HG03103 (cell line): ENCODE measurements at regions not wholly inside any gene's neighbourhood (a gene's known extent, or its start where the extent isn't known, plus 50 kb on each side); places are given as distances from the start of the nearest gene placed in this dataset.

Experiments used
- ATAC-seq: cut with Tn5 transposase; IDR thresholded peaks from one replicate; pipeline ENCODE4 v1.9.1; 2021; ENCODE audit warnings: low read depth; ENCODE audit not compliant: unreplicated experiment

GRCh38 chr2:898319-898718, 52.3 kb upstream of the SNTG2 start:
- no peak for ATAC-seq

- ATAC-seq = no peak
Observed at GRCh38 chr2:897091-897490, 53.6 kb upstream of the SNTG2 start.

GRCh38 chr2:893311-893710, 57.3 kb upstream of the SNTG2 start:
- ATAC-seq = no peak

- ATAC-seq = no peak
Observed at GRCh38 chr2:892892-893291, 57.8 kb upstream of the SNTG2 start.

GRCh38 chr2:892401-892800, 58.2 kb upstream of the SNTG2 start:
- ATAC-seq = no peak

GRCh38 chr2:891734-892133, 58.9 kb upstream of the SNTG2 start:
- ATAC-seq = no peak

- ATAC-seq = no peak
Observed at GRCh38 chr2:890791-891190, 59.9 kb upstream of the SNTG2 start.

- no peak for ATAC-seq
Observed at GRCh38 chr2:890214-890613, 60.4 kb upstream of the SNTG2 start.

- ATAC-seq = no peak
Observed at GRCh38 chr2:888906-889566, 61.6 kb upstream of the SNTG2 start.

- no peak for ATAC-seq
Observed at GRCh38 chr2:888211-888801, 62.3 kb upstream of the SNTG2 start.

GRCh38 chr2:887639-888038, 63.0 kb upstream of the SNTG2 start:
- ATAC-seq = no peak

- no peak for ATAC-seq
Observed at GRCh38 chr2:886072-887022, 64.3 kb upstream of the SNTG2 start.

GRCh38 chr2:885230-886071, 65.2 kb upstream of the SNTG2 start:
- no peak for ATAC-seq

- no peak for ATAC-seq
Observed at GRCh38 chr2:883803-884748, 66.6 kb upstream of the SNTG2 start.

- no peak for ATAC-seq
Observed at GRCh38 chr2:883260-883802, 67.3 kb upstream of the SNTG2 start.

- peak; percentile 68 for ATAC-seq
Observed at GRCh38 chr2:881204-881918, 69.3 kb upstream of the SNTG2 start.

GRCh38 chr2:880201-880970, 70.3 kb upstream of the SNTG2 start:
- no peak for ATAC-seq

GRCh38 chr2:879540-879939, 71.1 kb upstream of the SNTG2 start:
- no peak for ATAC-seq
